HepG2 (cell line): ENCODE measurements at regions not wholly inside any gene's neighbourhood (a gene's known extent, or its start where the extent isn't known, plus 50 kb on each side); places are given as distances from the start of the nearest gene placed in this dataset.

Source experiments
- ATAC-seq: fragments of 200-7000 bp; cut with Tn5 transposase; 3 replicates; pipeline ENCODE4 v1.9.1; 2020; ENCODE audit warnings: mild to moderate bottlenecking, moderate library complexity
- BruUV-seq: library from RNA; stranded (reverse); fragments of 400-500 nt; replicated peaks from 2 replicates; lab custom pipeline; 2021; lab: Mats Ljungman, UMichigan
- CTCF ChIA-PET: fragments of 300-600 bp; formaldehyde crosslinking; extraction: SDS; loops from one replicate; lab custom pipeline; 2021; ENCODE audit warnings: low total read pairs, inconsistent platforms, low intra/inter-chr PET ratio; lab: Yijun Ruan, JAX
- POLR2A ChIA-PET: fragments of 350-600 bp; sonication (Branson Sonifier 250); formaldehyde crosslinking; loops from one replicate; lab custom pipeline; 2020; ENCODE audit warnings: antibody characterized with exemption, inconsistent platforms; lab: Yijun Ruan, JAX
- DNase-seq: peaks from one replicate; pipeline ENCODE4 v3.0.0-alpha.2; 2015; ENCODE audit warnings: low spot score
- FAIRE-seq: peaks from 3 replicates; lab custom pipeline; 2011; peaks lifted over from hg19 to GRCh38; lab: Jason Lieb, UNC
- H2AFZ ChIP-seq: one replicate; pipeline ENCODE4 v1.6.1; 2011; ENCODE audit warnings: low read length, inconsistent platforms
- H3K27ac ChIP-seq: fragments of 300-600 bp; 3 replicates; pipeline ENCODE4 v1.8.0; 2011; ENCODE audit warnings: mixed run types, mild to moderate bottlenecking, mixed read lengths, low read length, inconsistent platforms; ENCODE audit not compliant: insufficient read depth; ENCODE audit errors: extremely low read length
- H3K27me3 ChIP-seq, 2 experiments: fragments of 200-600 bp in 1 of 2; 2 replicates in 1 of 2; 3 replicates in 1 of 2; pipeline versions ENCODE4 v1.6.0 to v1.8.0; 2011; ENCODE audit warnings: low read length in 2 of 2, mild to moderate bottlenecking in 2 of 2, moderate library complexity in 2 of 2, inconsistent platforms in 1 of 2; ENCODE audit not compliant: insufficient read depth in 2 of 2, control insufficient read depth in 1 of 2
- H3K36me3 ChIP-seq, 2 experiments: fragments of 200-600 bp in 1 of 2; replicated peaks in 1 of 2; 2 replicates in 1 of 2; 3 replicates in 1 of 2; pipeline versions ENCODE4 v1.5.1 to v1.8.0; 2011; ENCODE audit warnings: low read length in 2 of 2, inconsistent platforms in 1 of 2; ENCODE audit not compliant: insufficient read depth in 2 of 2, control insufficient read depth in 1 of 2
- H3K4me1 ChIP-seq: 2 replicates; pipeline ENCODE4 v1.5.1; 2012; ENCODE audit warnings: low read length, inconsistent platforms; ENCODE audit not compliant: insufficient read depth
- H3K4me2 ChIP-seq: 2 replicates; pipeline ENCODE4 v1.6.0; 2011; ENCODE audit warnings: low read depth, low read length, inconsistent platforms
- H3K4me3 ChIP-seq, 3 experiments: fragments of 200-600 bp in 1 of 3; sonication (generic), shearing (Covaris generic) in 1 of 3; replicated peaks in 1 of 3; 2 replicates each; pipeline ENCODE4 v1.5.1; 2011 to 2016; ENCODE audit warnings: low read length in 3 of 3, inconsistent platforms in 2 of 3, low read depth in 2 of 3, mild to moderate bottlenecking in 2 of 3, control low read depth in 1 of 3, mixed read lengths in 1 of 3; ENCODE audit not compliant: insufficient read depth in 1 of 3
- H3K79me2 ChIP-seq: one replicate; pipeline ENCODE4 v1.6.1; 2011; ENCODE audit warnings: low read length, inconsistent platforms; ENCODE audit not compliant: insufficient read depth
- H3K9ac ChIP-seq: 2 replicates; pipeline ENCODE4 v1.6.0; 2011; ENCODE audit warnings: mild to moderate bottlenecking, low read depth, low read length, inconsistent platforms; ENCODE audit not compliant: insufficient read depth
- H3K9me3 ChIP-seq: 2 replicates; pipeline ENCODE4 v1.5.1; 2012; ENCODE audit warnings: mild to moderate bottlenecking, low read length
- H4K20me1 ChIP-seq: 2 replicates; pipeline ENCODE4 v1.6.0; 2011; ENCODE audit warnings: inconsistent platforms, mild to moderate bottlenecking, low read length, moderate library complexity; ENCODE audit not compliant: insufficient read depth
- CEBPG ChIP-seq: IDR thresholded peaks from 2 replicates; pipeline ENCODE4 v1.6.1; 2016
- CREM ChIP-seq, 2 experiments: sonication (generic) in 1 of 2; formaldehyde crosslinking in 1 of 2; IDR thresholded peaks; 2 replicates each; pipeline versions ENCODE4 v1.4.0 to v1.6.1; 2016 to 2020; ENCODE audit warnings: antibody characterized with exemption in 1 of 2, mild to moderate bottlenecking in 1 of 2, missing genetic modification reagents in 1 of 2
- FOSL2 ChIP-seq: sonication (generic); formaldehyde crosslinking; IDR thresholded peaks from 2 replicates; pipeline ENCODE4 v1.4.0; 2020; ENCODE audit warnings: missing genetic modification reagents
- HOXD1 ChIP-seq: sonication (generic); formaldehyde crosslinking; IDR thresholded peaks from 2 replicates; pipeline ENCODE4 v1.5.0; 2020; ENCODE audit warnings: missing genetic modification reagents
- TBX3 ChIP-seq: fragments of 450-650 bp; IDR thresholded peaks from 2 replicates; pipeline ENCODE4 v1.6.1; 2017; ENCODE audit warnings: antibody characterized with exemption, mild to moderate bottlenecking, inconsistent platforms, borderline replicate concordance
- TERF1 ChIP-seq: sonication (generic); formaldehyde crosslinking; IDR thresholded peaks from 2 replicates; pipeline ENCODE4 v1.8.0; 2022; ENCODE audit warnings: mild to moderate bottlenecking, missing genetic modification reagents, moderate library complexity
- TSC22D2 ChIP-seq: sonication (generic); formaldehyde crosslinking; IDR thresholded peaks from 2 replicates; pipeline ENCODE4 v1.5.1; 2020; ENCODE audit warnings: missing genetic modification reagents, mild to moderate bottlenecking, borderline replicate concordance
- ZFP90 ChIP-seq: sonication (generic); formaldehyde crosslinking; IDR thresholded peaks from 2 replicates; pipeline ENCODE4 v1.8.0; 2022; ENCODE audit warnings: missing genetic modification reagents, mild to moderate bottlenecking, inconsistent platforms, borderline replicate concordance
- ZNF274 ChIP-seq: sonication (generic); formaldehyde crosslinking; IDR thresholded peaks from 2 replicates; pipeline ENCODE4 v1.5.1; 2020; ENCODE audit warnings: mild to moderate bottlenecking, missing genetic modification reagents
- ZNF558 ChIP-seq: sonication (generic); formaldehyde crosslinking; IDR thresholded peaks from 2 replicates; pipeline ENCODE4 v1.9.0; 2022; ENCODE audit warnings: mild to moderate bottlenecking, missing genetic modification reagents, borderline replicate concordance
- ZNF562 ChIP-seq: sonication (generic); formaldehyde crosslinking; IDR thresholded peaks from 2 replicates; pipeline ENCODE4 v1.8.0; 2022; ENCODE audit warnings: missing genetic modification reagents, borderline replicate concordance
- ZNF841 ChIP-seq: sonication (generic); formaldehyde crosslinking; IDR thresholded peaks from 2 replicates; pipeline ENCODE4 v1.8.1; 2023; ENCODE audit warnings: missing genetic modification reagents, borderline replicate concordance
- WGBS: methylation state at CpG from one replicate; pipeline ENCODE4 v1.1.6; 2017; ENCODE audit warnings: low lambda C conversion rate; 5-methylcytosine and 5-hydroxymethylcytosine counted together
- in situ Hi-C: cut with HindIII; loops from 2 replicates; pipeline ENCODE4 v1.10.0; 2017; ENCODE audit warnings: low pct_unique_long_range_greater_than_20kb; ENCODE audit not compliant: extremely low pct_ligation_motif_present
- intact Hi-C: fragments of 100-400 bp; cut with micrococcal nuclease; formaldehyde crosslinking; loops from one replicate; pipeline ENCODE4 v1.10.0; 2022; ENCODE audit not compliant: unreplicated experiment
- TF ChIP-seq, protein P1 (sequence below): sonication (generic); formaldehyde crosslinking; IDR thresholded peaks from 2 replicates; pipeline ENCODE4 v1.4.0; 2020; ENCODE audit warnings: missing genetic modification reagents, borderline replicate concordance
- TF ChIP-seq, protein P2 (sequence below): sonication (generic); formaldehyde crosslinking; IDR thresholded peaks from 2 replicates; pipeline ENCODE4 v1.5.0; 2020; ENCODE audit warnings: mild to moderate bottlenecking, missing genetic modification reagents
- TF ChIP-seq, protein P3 (sequence below): sonication (generic); formaldehyde crosslinking; IDR thresholded peaks from 2 replicates; pipeline ENCODE4 v1.5.0; 2020; ENCODE audit warnings: mild to moderate bottlenecking, missing genetic modification reagents, borderline replicate concordance

GRCh38 chr15:37339856-37340255, 239.5 kb upstream of the MEIS2 start:
- ATAC-seq, result no peak
- 5% methylated on average over 3 of the region's 3 CpGs for WGBS
- FAIRE-seq, result no peak
- H4K20me1 ChIP-seq, result no peaks in the 10 kb centered on the region
- BruUV-seq, result no TSS peak
- no peaks in the 10 kb centered on the region for H3K79me2 ChIP-seq
- no peaks in the 10 kb centered on the region for H3K27me3 ChIP-seq
- H3K36me3 ChIP-seq, result no peaks in the 10 kb centered on the region
- ChIA-PET CTCF (no interaction called here), POLR2A (no interaction called here)
- no peaks in the 10 kb centered on the region for H3K9me3 ChIP-seq
- no peak overlapping the region for H3K4me2 ChIP-seq
- no peak overlapping the region for H3K9ac ChIP-seq
- no peak overlapping the region for H3K27ac ChIP-seq
- in situ Hi-C loops (no loop called here), intact Hi-C loops (no loop called here)
- H3K4me1 ChIP-seq, result no peaks in the 10 kb centered on the region
- no peak for DNase-seq
- TF ChIP-seq TSC22D2 (no peak), ZNF562 (no peak), ZFP90 (CRISPR knock-in tag) (no peak), ZNF274 (no peak), TBX3 (no peak), CEBPG (CRISPR knock-in tag) (no peak), HOXD1 (no peak), ZNF558 (no peak), CREM (IDR thresholded peaks at IDR 0.05) (no peak), CREM (CRISPR knock-in tag; IDR thresholded peaks at IDR 0.05) (no peak), ZNF841 (CRISPR knock-in tag) (no peak), FOSL2 (CRISPR knock-in tag) (no peak), TERF1 (CRISPR knock-in tag) (no peak)
- TF ChIP-seq, protein P1, sequence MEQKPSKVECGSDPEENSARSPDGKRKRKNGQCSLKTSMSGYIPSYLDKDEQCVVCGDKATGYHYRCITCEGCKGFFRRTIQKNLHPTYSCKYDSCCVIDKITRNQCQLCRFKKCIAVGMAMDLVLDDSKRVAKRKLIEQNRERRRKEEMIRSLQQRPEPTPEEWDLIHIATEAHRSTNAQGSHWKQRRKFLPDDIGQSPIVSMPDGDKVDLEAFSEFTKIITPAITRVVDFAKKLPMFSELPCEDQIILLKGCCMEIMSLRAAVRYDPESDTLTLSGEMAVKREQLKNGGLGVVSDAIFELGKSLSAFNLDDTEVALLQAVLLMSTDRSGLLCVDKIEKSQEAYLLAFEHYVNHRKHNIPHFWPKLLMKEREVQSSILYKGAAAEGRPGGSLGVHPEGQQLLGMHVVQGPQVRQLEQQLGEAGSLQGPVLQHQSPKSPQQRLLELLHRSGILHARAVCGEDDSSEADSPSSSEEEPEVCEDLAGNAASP (CRISPR knock-in tag), result no peak
- TF ChIP-seq, protein P2, sequence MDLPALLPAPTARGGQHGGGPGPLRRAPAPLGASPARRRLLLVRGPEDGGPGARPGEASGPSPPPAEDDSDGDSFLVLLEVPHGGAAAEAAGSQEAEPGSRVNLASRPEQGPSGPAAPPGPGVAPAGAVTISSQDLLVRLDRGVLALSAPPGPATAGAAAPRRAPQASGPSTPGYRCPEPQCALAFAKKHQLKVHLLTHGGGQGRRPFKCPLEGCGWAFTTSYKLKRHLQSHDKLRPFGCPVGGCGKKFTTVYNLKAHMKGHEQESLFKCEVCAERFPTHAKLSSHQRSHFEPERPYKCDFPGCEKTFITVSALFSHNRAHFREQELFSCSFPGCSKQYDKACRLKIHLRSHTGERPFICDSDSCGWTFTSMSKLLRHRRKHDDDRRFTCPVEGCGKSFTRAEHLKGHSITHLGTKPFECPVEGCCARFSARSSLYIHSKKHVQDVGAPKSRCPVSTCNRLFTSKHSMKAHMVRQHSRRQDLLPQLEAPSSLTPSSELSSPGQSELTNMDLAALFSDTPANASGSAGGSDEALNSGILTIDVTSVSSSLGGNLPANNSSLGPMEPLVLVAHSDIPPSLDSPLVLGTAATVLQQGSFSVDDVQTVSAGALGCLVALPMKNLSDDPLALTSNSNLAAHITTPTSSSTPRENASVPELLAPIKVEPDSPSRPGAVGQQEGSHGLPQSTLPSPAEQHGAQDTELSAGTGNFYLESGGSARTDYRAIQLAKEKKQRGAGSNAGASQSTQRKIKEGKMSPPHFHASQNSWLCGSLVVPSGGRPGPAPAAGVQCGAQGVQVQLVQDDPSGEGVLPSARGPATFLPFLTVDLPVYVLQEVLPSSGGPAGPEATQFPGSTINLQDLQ (CRISPR knock-in tag), result no peak
- TF ChIP-seq, protein P3, sequence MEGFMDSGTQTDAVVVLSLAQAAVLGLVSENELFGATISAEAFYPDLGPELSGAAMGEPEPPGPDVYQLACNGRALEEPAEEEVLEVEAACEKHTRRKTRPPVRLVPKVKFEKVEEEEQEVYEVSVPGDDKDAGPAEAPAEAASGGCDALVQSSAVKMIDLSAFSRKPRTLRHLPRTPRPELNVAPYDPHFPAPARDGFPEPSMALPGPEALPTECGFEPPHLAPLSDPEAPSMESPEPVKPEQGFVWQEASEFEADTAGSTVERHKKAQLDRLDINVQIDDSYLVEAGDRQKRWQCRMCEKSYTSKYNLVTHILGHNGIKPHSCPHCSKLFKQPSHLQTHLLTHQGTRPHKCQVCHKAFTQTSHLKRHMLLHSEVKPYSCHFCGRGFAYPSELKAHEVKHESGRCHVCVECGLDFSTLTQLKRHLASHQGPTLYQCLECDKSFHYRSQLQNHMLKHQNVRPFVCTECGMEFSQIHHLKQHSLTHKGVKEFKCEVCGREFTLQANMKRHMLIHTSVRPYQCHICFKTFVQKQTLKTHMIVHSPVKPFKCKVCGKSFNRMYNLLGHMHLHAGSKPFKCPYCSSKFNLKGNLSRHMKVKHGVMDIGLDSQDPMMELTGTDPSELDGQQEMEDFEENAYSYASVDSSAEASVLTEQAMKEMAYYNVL (CRISPR knock-in tag), result no peak
- no peak overlapping the region for H2AFZ ChIP-seq
- no peak overlapping the region for H3K4me3 ChIP-seq
